Ishikawa (cell line): ENCODE measurements at regions not wholly inside any gene's neighbourhood (a gene's known extent, or its start where the extent isn't known, plus 50 kb on each side); places are given as distances from the start of the nearest gene placed in this dataset.

Source experiments
- CEBPB ChIP-seq: IDR thresholded peaks from 2 replicates; pipeline ENCODE4 v1.6.1; 2012
- CREB1 ChIP-seq: IDR thresholded peaks from 2 replicates; pipeline ENCODE4 v1.6.1; 2012; ENCODE audit warnings: low read depth
- EGR1 ChIP-seq: IDR thresholded peaks from 2 replicates; pipeline ENCODE4 v1.6.1; 2012
- EP300 ChIP-seq: IDR thresholded peaks from 2 replicates; pipeline ENCODE4 v1.6.1; 2012; ENCODE audit warnings: borderline replicate concordance
- FOXM1 ChIP-seq: IDR thresholded peaks from 2 replicates; pipeline ENCODE4 v1.6.1; 2012; ENCODE audit warnings: low read depth, borderline replicate concordance
- NFIC ChIP-seq: IDR thresholded peaks from 2 replicates; pipeline ENCODE4 v1.6.1; 2012
- RAD21 ChIP-seq: IDR thresholded peaks from 2 replicates; pipeline ENCODE4 v1.6.1; 2012; ENCODE audit warnings: low read depth
- TAF1 ChIP-seq: IDR thresholded peaks from 2 replicates; pipeline ENCODE4 v1.6.1; 2012; ENCODE audit warnings: low read depth, mild to moderate bottlenecking
- TCF12 ChIP-seq: IDR thresholded peaks from 2 replicates; pipeline ENCODE4 v1.6.1; 2012; ENCODE audit warnings: low read depth
- TEAD4 ChIP-seq: IDR thresholded peaks from 2 replicates; pipeline ENCODE4 v1.6.1; 2012
- USF1 ChIP-seq: IDR thresholded peaks from 2 replicates; pipeline ENCODE4 v1.6.1; 2012
- YY1 ChIP-seq: IDR thresholded peaks from 2 replicates; pipeline ENCODE4 v1.6.1; 2012; ENCODE audit warnings: low read depth
- ZBTB7A ChIP-seq: IDR thresholded peaks from 2 replicates; pipeline ENCODE4 v1.6.1; 2012; ENCODE audit warnings: low read depth
- TF ChIP-seq, protein P1 (sequence below): IDR thresholded peaks from 2 replicates; pipeline ENCODE4 v1.6.1; 2012; ENCODE audit warnings: low read depth, mild to moderate bottlenecking
- TF ChIP-seq, protein P2 (sequence below): IDR thresholded peaks from 2 replicates; pipeline ENCODE4 v1.6.1; 2012

DNA sequence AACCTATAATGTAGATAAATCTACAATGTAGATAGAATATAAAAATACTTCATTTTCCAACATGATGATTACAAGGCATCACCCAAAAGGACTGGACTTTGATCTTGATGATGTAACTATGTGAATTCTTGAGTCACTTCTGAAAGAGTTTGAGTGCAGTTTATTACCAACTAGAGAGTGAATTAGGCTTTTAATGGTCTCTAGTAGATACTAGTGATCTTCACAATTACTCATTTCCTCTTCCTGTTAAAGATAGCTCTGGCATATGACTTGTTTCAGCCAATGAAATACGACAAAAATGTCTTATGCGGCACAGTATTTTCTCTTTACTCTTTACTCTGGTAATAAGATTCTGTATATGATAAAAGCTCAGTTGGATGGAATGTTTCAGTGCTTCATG, 1588.1 kb upstream of the B3GALT2 start:
- TF ChIP-seq CEBPB = no peak
- no peak for TF ChIP-seq USF1
- no peak for TF ChIP-seq TCF12
- no peak for TF ChIP-seq TAF1
- TF ChIP-seq EGR1 = no peak
- TF ChIP-seq, protein P1, sequence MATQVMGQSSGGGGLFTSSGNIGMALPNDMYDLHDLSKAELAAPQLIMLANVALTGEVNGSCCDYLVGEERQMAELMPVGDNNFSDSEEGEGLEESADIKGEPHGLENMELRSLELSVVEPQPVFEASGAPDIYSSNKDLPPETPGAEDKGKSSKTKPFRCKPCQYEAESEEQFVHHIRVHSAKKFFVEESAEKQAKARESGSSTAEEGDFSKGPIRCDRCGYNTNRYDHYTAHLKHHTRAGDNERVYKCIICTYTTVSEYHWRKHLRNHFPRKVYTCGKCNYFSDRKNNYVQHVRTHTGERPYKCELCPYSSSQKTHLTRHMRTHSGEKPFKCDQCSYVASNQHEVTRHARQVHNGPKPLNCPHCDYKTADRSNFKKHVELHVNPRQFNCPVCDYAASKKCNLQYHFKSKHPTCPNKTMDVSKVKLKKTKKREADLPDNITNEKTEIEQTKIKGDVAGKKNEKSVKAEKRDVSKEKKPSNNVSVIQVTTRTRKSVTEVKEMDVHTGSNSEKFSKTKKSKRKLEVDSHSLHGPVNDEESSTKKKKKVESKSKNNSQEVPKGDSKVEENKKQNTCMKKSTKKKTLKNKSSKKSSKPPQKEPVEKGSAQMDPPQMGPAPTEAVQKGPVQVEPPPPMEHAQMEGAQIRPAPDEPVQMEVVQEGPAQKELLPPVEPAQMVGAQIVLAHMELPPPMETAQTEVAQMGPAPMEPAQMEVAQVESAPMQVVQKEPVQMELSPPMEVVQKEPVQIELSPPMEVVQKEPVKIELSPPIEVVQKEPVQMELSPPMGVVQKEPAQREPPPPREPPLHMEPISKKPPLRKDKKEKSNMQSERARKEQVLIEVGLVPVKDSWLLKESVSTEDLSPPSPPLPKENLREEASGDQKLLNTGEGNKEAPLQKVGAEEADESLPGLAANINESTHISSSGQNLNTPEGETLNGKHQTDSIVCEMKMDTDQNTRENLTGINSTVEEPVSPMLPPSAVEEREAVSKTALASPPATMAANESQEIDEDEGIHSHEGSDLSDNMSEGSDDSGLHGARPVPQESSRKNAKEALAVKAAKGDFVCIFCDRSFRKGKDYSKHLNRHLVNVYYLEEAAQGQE = no peak
- no peak for TF ChIP-seq CREB1
- no peak for TF ChIP-seq NFIC
- TF ChIP-seq EP300 = no peak
- TF ChIP-seq, protein P2, sequence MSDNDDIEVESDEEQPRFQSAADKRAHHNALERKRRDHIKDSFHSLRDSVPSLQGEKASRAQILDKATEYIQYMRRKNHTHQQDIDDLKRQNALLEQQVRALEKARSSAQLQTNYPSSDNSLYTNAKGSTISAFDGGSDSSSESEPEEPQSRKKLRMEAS = no peak
- TF ChIP-seq FOXM1 = no peak
- TF ChIP-seq RAD21 = no peak
- TF ChIP-seq YY1 = no peak
- TF ChIP-seq ZBTB7A = no peak
- TF ChIP-seq TEAD4 = no peak

DNA sequence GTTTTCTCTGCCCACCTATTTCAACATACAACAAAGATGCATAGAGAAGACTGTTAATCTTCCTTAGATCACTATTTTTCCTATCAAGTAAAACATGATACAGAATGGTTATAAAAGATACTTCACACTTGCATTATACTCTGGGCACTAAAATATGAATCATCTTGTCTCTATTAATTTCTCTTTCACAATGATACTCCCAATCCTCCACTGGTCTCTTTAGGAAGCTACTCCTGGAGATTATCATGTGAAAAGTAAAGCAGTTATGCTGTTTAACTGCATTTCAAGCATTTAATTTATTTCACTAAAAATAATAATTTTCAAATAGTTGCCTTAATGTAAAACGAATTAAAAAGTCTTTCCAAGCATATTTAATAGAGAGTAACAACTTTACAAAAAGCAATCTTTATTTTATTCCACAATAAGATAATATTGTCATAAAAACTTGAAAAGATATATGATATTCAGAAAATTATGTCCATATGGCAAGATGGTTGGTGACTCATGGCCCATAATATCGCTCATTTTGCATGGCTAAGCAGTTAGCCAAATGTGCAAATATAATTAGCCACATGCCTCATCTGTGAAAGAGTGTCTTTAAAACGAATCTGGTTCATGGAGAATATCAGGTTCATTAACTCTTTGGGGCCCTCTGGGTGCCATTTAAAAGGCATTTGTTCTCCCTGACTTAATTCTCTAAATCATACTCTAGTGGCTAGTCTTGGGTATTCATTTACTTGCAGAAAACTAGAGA, 1569.0 kb upstream of the B3GALT2 start:
- TF ChIP-seq ZBTB7A (no peak), CREB1 (no peak), RAD21 (no peak), EGR1 (no peak), USF1 (no peak), EP300 (no peak), CEBPB (no peak), FOXM1 (no peak), TCF12 (no peak), TEAD4 (no peak), NFIC (no peak), TAF1 (no peak), YY1 (no peak)
- TF ChIP-seq, protein P2 = no peak
- TF ChIP-seq, protein P1 = no peak

GRCh38 chr1:194734970-194735369, 1548.6 kb upstream of the B3GALT2 start:
- TF ChIP-seq FOXM1 = no peak
- TF ChIP-seq RAD21 = no peak
- TF ChIP-seq, protein P1 = no peak
- TF ChIP-seq TAF1 = no peak
- no peak for TF ChIP-seq CEBPB
- no peak for TF ChIP-seq EGR1
- TF ChIP-seq CREB1 = no peak
- TF ChIP-seq TEAD4 = no peak
- no peak for TF ChIP-seq EP300
- no peak for TF ChIP-seq ZBTB7A
- no peak for TF ChIP-seq NFIC
- TF ChIP-seq TCF12 = no peak
- TF ChIP-seq USF1 = no peak
- TF ChIP-seq, protein P2 = no peak
